Left ventricle myocardium inferior (tissue), 1 donor: ENCODE measurements at regions not wholly inside any gene's neighbourhood (a gene's known extent, or its start where the extent isn't known, plus 50 kb on each side); places are given as distances from the start of the nearest gene placed in this dataset.

ENCODE experiments used
- DNase-seq: peaks from one replicate; pipeline ENCODE4 v3.0.0-alpha.2; 2020
- H3K27ac ChIP-seq: fragments of 200-600 bp; replicated peaks from 2 replicates; pipeline ENCODE4 v1.8.0; 2021
- H3K27me3 ChIP-seq: fragments of 200-600 bp; 2 replicates; pipeline ENCODE4 v1.8.0; 2021; ENCODE audit warnings: low read depth
- H3K36me3 ChIP-seq: fragments of 200-600 bp; 2 replicates; pipeline ENCODE4 v1.8.0; 2021
- H3K4me1 ChIP-seq: fragments of 200-600 bp; 2 replicates; pipeline ENCODE4 v1.8.0; 2021
- H3K4me3 ChIP-seq: fragments of 200-600 bp; 2 replicates; pipeline ENCODE4 v1.8.0; 2021; ENCODE audit warnings: mild to moderate bottlenecking, moderate library complexity
- H3K9me3 ChIP-seq: fragments of 200-600 bp; replicated peaks from 2 replicates; pipeline ENCODE4 v1.8.0; 2021
- CTCF ChIP-seq: fragments of 200-600 bp; IDR thresholded peaks from 2 replicates; pipeline ENCODE4 v1.8.0; 2021; ENCODE audit warnings: antibody characterized with exemption, mild to moderate bottlenecking, borderline replicate concordance
- intact Hi-C: fragments of 100-400 bp; cut with micrococcal nuclease; formaldehyde crosslinking; loops from one replicate; pipeline ENCODE4 v1.11.0; 2022
- donor health status: DM: no; HTN: yes; CAD: no; lungs with severe emphysema.

- Histone ChIP-seq H3K9me3 (peaks cover 18% of the 10 kb centered on the region), H3K4me1 (no peaks in the 10 kb centered on the region), H3K27ac (no peak overlapping the region), H3K27me3 (peaks cover 15% of the 10 kb centered on the region), H3K4me3 (no peak overlapping the region), H3K36me3 (no peaks in the 10 kb centered on the region)
- no peak for TF ChIP-seq CTCF
- intact Hi-C loops, result no loop called here
- DNase-seq, result no peak
Observed at GRCh38 chr2:238581126-238581525, 154.4 kb downstream of the ASB1 start.

DNA sequence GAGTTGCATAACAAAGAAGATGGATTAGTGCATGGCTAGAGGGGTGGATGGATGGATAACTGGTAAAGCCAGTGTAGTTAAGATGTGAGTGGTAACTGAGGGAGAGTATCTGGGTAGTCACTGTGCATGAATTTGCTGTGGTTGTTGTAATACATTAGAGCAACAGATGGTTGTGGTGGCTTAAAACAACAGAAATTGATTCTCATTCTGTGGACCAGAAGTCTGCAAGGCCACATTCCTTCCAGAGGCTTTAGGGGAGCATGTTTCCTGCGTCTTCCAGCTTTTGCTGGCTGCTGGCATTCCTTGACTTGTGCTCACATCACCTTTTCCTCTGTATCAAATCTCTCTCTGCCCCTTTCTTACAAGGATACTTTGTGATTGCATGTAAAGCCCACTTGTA is 155.4 kb downstream of the ASB1 start:
- Histone ChIP-seq H3K36me3 (no peaks in the 10 kb centered on the region), H3K4me3 (no peak overlapping the region), H3K27me3 (peaks cover 5% of the 10 kb centered on the region), H3K9me3 (peaks cover 18% of the 10 kb centered on the region), H3K4me1 (no peaks in the 10 kb centered on the region), H3K27ac (no peak overlapping the region)
- intact Hi-C loops, result no loop called here
- DNase-seq, result no peak
- no peak for TF ChIP-seq CTCF

DNA sequence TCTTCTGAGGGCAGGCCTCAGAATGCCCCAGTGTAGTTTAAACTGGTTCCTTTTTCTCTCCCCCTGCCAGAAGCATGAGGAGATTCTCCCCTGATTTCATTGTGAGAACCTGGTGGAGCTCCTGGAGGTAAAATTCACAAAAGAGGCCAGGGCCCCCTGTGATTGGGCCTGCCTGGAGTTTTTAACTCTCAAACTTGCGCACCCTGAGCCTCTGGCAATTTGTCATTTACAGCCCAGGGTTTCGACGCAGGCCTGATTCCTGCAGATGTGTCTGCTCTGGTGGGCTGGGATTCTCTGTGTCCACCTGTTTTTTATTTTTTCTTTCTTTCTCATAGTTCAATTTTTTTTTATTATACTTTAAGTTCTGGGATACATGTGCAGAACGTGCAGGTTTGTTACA is 157.9 kb downstream of the ASB1 start:
- no peak overlapping the region for H3K4me3 ChIP-seq
- TF ChIP-seq CTCF, result no peak
- no peaks in the 10 kb centered on the region for H3K36me3 ChIP-seq
- H3K9me3 ChIP-seq, result peaks cover 18% of the 10 kb centered on the region
- no peak overlapping the region for H3K27ac ChIP-seq
- DNase-seq, result no peak
- H3K4me1 ChIP-seq, result no peaks in the 10 kb centered on the region
- no peaks in the 10 kb centered on the region for H3K27me3 ChIP-seq
- intact Hi-C loops, result no loop called here

DNA sequence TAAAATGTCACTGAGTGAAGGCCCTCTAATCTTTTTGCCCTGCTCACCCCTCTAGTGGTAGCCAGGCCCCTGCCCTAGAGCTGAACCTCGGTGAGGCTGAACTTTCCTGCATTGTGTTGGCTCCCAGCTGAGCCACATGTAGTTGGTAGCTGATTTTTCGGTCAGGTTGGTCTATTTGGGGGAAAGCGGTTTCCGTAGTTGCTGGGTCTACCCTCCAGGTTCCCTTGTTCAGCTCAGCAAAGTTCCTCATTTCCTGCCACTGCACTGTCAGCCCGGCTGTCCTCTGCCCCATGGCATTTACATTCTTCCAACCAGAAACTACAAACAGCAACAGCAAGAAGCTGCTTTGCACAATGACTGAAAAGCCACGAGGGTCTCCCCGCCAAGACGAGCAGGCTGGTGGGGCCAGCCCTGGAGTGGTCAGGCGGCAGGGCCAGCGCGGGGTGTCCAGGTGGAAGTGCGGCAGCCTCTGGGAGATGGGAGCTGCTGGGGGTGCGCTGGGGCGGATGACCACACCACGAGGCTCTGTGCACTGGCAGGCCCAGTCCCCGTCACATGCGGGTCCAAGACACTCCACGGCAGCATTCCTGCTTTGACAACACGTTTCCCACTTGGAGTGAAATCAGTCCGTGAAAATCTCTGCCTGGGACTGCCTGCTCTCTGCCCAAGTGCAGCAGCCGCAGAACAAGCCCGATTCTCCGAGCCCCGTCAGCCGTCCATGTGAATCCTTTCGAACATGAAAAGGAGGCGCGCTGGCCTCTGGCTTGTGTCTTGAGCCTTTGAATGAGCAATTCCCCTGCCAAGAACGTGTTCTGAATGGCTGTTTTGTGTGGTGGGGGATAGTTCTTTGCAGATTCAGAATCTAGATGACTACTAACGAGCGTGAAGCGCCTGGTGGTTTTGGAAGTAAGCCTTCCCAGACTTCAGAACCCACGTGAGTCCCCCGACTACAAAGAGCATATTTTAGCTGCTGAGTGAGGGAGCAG is 159.4 kb downstream of the ASB1 start:
- Histone ChIP-seq H3K4me3 (no peak overlapping the region), H3K4me1 (no peaks in the 10 kb centered on the region), H3K27me3 (no peaks in the 10 kb centered on the region), H3K27ac (no peak overlapping the region), H3K36me3 (no peaks in the 10 kb centered on the region), H3K9me3 (peaks cover 18% of the 10 kb centered on the region)
- intact Hi-C loops, result no loop called here
- no peak for TF ChIP-seq CTCF
- no peak for DNase-seq

DNA sequence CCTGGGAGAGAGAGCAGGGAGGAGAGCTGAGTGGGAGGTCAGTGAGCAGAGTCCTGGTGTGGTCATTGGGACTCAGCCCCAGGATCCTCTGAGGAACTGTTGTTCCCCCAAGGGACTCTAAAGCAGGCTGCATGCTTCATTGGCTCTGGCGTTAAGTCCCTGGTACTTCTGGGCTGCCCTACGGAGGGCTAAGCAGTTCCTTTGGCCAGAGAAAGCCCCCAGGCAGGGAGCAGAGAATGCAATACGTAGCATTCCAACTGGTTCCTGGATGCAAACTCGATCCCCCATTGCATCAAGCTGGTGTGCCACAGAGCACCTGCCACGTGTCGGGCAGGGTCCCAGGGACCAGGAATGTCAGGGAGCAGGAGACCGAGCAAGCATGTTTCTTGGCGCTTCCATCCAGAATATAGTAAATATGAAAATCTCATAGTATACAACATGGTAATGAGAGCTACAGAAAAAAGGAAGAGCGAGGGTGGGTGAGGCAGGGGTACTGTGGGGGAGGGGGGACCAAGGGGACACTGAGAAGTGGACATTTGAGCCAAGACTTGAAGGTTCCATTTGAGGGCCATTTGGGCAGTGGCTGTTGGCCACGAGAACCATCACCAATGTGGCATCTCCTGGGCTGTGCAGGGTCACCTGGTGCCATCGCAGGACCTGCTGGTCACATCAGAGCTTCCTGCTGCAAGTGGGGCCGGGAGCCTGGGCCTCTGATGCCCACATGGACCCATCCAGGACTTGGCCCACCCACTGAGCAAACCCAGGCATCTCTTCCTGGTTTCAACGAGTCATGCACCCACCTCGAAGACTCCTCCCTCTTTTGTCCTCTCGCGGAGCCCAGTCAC is 160.4 kb downstream of the ASB1 start:
- no peaks in the 10 kb centered on the region for H3K36me3 ChIP-seq
- no peak for DNase-seq
- peaks cover 18% of the 10 kb centered on the region for H3K9me3 ChIP-seq
- H3K27me3 ChIP-seq, result no peaks in the 10 kb centered on the region
- H3K27ac ChIP-seq, result no peak overlapping the region
- no peak for TF ChIP-seq CTCF
- no peaks in the 10 kb centered on the region for H3K4me1 ChIP-seq
- intact Hi-C loops, result no loop called here
- no peak overlapping the region for H3K4me3 ChIP-seq
